ENCODE measurements at regions not wholly inside any gene's neighbourhood (a gene's known extent, or its start where the extent isn't known, plus 50 kb on each side); places are given as distances from the start of the nearest gene placed in this dataset.

GRCh38 chr3:135779590-135780235, 185.8 kb upstream of the PPP2R3A start:
- no peak for DNase-seq (ENCODE audit: low read depth, low spot score)
- Histone ChIP-seq H3K27ac (no peak overlapping the region), H3K36me3 (ENCODE audit: insufficient read depth, low read length) (no peaks in the 10 kb centered on the region), H3K9ac (ENCODE audit: insufficient read length) (no peak overlapping the region), H3K9me3 (ENCODE audit: low read depth, low read length) (no peaks in the 10 kb centered on the region), H3K4me3 (no peak overlapping the region)
- TF ChIP-seq POLR2AphosphoS5 (IDR thresholded peaks at IDR 0.05; ENCODE audit: borderline replicate concordance, low read depth, low read length) (no peak), FOXP2 (optimal IDR thresholded peaks at IDR 0.05; ENCODE audit: control extremely low read depth, extremely low read length, insufficient read depth) (no peak), EZH2 (IDR thresholded peaks at IDR 0.05) (no peak)

- TF ChIP-seq POLR2AphosphoS5 (IDR thresholded peaks at IDR 0.05; ENCODE audit: borderline replicate concordance, low read depth, low read length) (no peak), FOXP2 (optimal IDR thresholded peaks at IDR 0.05; ENCODE audit: control extremely low read depth, extremely low read length, insufficient read depth) (no peak), EZH2 (IDR thresholded peaks at IDR 0.05) (no peak)
- no peak overlapping the region for H3K27ac ChIP-seq
- H3K9me3 ChIP-seq (ENCODE audit: low read depth, low read length): no peaks in the 10 kb centered on the region
- H3K9ac ChIP-seq (ENCODE audit: insufficient read length): no peak overlapping the region
- H3K4me3 ChIP-seq: no peak overlapping the region
- H3K36me3 ChIP-seq (ENCODE audit: insufficient read depth, low read length): no peaks in the 10 kb centered on the region
- no peak for DNase-seq (ENCODE audit: low read depth, low spot score)
Observed at GRCh38 chr3:135781026-135781815, 184.3 kb upstream of the PPP2R3A start.

- H3K4me3 ChIP-seq: no peak overlapping the region
- H3K36me3 ChIP-seq (ENCODE audit: insufficient read depth, low read length): no peaks in the 10 kb centered on the region
- H3K27ac ChIP-seq: no peak overlapping the region
- TF ChIP-seq POLR2AphosphoS5 (IDR thresholded peaks at IDR 0.05; ENCODE audit: borderline replicate concordance, low read depth, low read length) (no peak), EZH2 (IDR thresholded peaks at IDR 0.05) (no peak), FOXP2 (optimal IDR thresholded peaks at IDR 0.05; ENCODE audit: control extremely low read depth, extremely low read length, insufficient read depth) (no peak)
- no peaks in the 10 kb centered on the region for H3K9me3 ChIP-seq (ENCODE audit: low read depth, low read length)
- DNase-seq (ENCODE audit: low read depth, low spot score): no peak
- no peak overlapping the region for H3K9ac ChIP-seq (ENCODE audit: insufficient read length)
Observed at GRCh38 chr3:135784557-135784956, 181.0 kb upstream of the PPP2R3A start.

- Histone ChIP-seq H3K4me3 (no peak overlapping the region), H3K9ac (ENCODE audit: insufficient read length) (no peak overlapping the region)
- TF ChIP-seq EZH2 (IDR thresholded peaks at IDR 0.05): no peak
- TF ChIP-seq FOXP2 (optimal IDR thresholded peaks at IDR 0.05; ENCODE audit: control extremely low read depth, extremely low read length, insufficient read depth): no peak
Observed at GRCh38 chr3:135788146-135788545, 177.4 kb upstream of the PPP2R3A start.

GRCh38 chr3:135788978-135789377, 176.6 kb upstream of the PPP2R3A start:
- H3K9me3 ChIP-seq (ENCODE audit: low read depth, low read length): no peaks in the 10 kb centered on the region
- TF ChIP-seq EZH2 (IDR thresholded peaks at IDR 0.05) (no peak), POLR2AphosphoS5 (IDR thresholded peaks at IDR 0.05; ENCODE audit: borderline replicate concordance, low read depth, low read length) (no peak), FOXP2 (optimal IDR thresholded peaks at IDR 0.05; ENCODE audit: control extremely low read depth, extremely low read length, insufficient read depth) (no peak)
- H3K27ac ChIP-seq: no peak overlapping the region
- H3K9ac ChIP-seq (ENCODE audit: insufficient read length): no peak overlapping the region
- no peaks in the 10 kb centered on the region for H3K36me3 ChIP-seq (ENCODE audit: insufficient read depth, low read length)
- H3K4me3 ChIP-seq: no peak overlapping the region
- no peak for DNase-seq (ENCODE audit: low read depth, low spot score)

More at GRCh38 chr3:135788146-135788545, 177.4 kb upstream of the PPP2R3A start:
- no peak overlapping the region for H3K27ac ChIP-seq
- H3K36me3 ChIP-seq (ENCODE audit: insufficient read depth, low read length): no peaks in the 10 kb centered on the region
- no peak for DNase-seq (ENCODE audit: low read depth, low spot score)
- H3K9me3 ChIP-seq (ENCODE audit: low read depth, low read length): no peaks in the 10 kb centered on the region

- Histone ChIP-seq H3K9ac (ENCODE audit: insufficient read length) (no peak overlapping the region), H3K9me3 (ENCODE audit: low read depth, low read length) (no peaks in the 10 kb centered on the region), H3K27ac (no peak overlapping the region), H3K36me3 (ENCODE audit: insufficient read depth, low read length) (no peaks in the 10 kb centered on the region), H3K4me3 (no peak overlapping the region)
- no peak for DNase-seq (ENCODE audit: low read depth, low spot score)
- TF ChIP-seq POLR2AphosphoS5 (IDR thresholded peaks at IDR 0.05; ENCODE audit: borderline replicate concordance, low read depth, low read length): no peak
- TF ChIP-seq EZH2 (IDR thresholded peaks at IDR 0.05): no peak
- TF ChIP-seq FOXP2 (optimal IDR thresholded peaks at IDR 0.05; ENCODE audit: control extremely low read depth, extremely low read length, insufficient read depth): no peak
Observed at GRCh38 chr3:135792174-135792573, 173.4 kb upstream of the PPP2R3A start.

- no peak overlapping the region for H3K9ac ChIP-seq (ENCODE audit: insufficient read length)
- no peak overlapping the region for H3K27ac ChIP-seq
- no peak for DNase-seq (ENCODE audit: low read depth, low spot score)
- TF ChIP-seq EZH2 (IDR thresholded peaks at IDR 0.05) (no peak), FOXP2 (optimal IDR thresholded peaks at IDR 0.05; ENCODE audit: control extremely low read depth, extremely low read length, insufficient read depth) (no peak), POLR2AphosphoS5 (IDR thresholded peaks at IDR 0.05; ENCODE audit: borderline replicate concordance, low read depth, low read length) (no peak)
- no peaks in the 10 kb centered on the region for H3K36me3 ChIP-seq (ENCODE audit: insufficient read depth, low read length)
- no peaks in the 10 kb centered on the region for H3K9me3 ChIP-seq (ENCODE audit: low read depth, low read length)
- no peak overlapping the region for H3K4me3 ChIP-seq
Observed at GRCh38 chr3:135792858-135793475, 172.6 kb upstream of the PPP2R3A start.

- Histone ChIP-seq H3K36me3 (ENCODE audit: insufficient read depth, low read length) (no peaks in the 10 kb centered on the region), H3K9ac (ENCODE audit: insufficient read length) (no peak overlapping the region), H3K4me3 (no peak overlapping the region), H3K27ac (no peak overlapping the region), H3K9me3 (ENCODE audit: low read depth, low read length) (no peaks in the 10 kb centered on the region)
- TF ChIP-seq EZH2 (IDR thresholded peaks at IDR 0.05) (no peak), POLR2AphosphoS5 (IDR thresholded peaks at IDR 0.05; ENCODE audit: borderline replicate concordance, low read depth, low read length) (no peak), FOXP2 (optimal IDR thresholded peaks at IDR 0.05; ENCODE audit: control extremely low read depth, extremely low read length, insufficient read depth) (no peak)
- DNase-seq (ENCODE audit: low read depth, low spot score): no peak
Observed at GRCh38 chr3:135800071-135800549, 165.4 kb upstream of the PPP2R3A start.

Data from SK-N-MC (cell line).